HepG2 (cell line): ENCODE measurements at regions not wholly inside any gene's neighbourhood (a gene's known extent, or its start where the extent isn't known, plus 50 kb on each side); places are given as distances from the start of the nearest gene placed in this dataset.

Experiments used
- ATAC-seq: fragments of 200-7000 bp; cut with Tn5 transposase; 3 replicates; pipeline ENCODE4 v1.9.1; 2020; ENCODE audit warnings: mild to moderate bottlenecking, moderate library complexity
- BruUV-seq: library from RNA; stranded (reverse); fragments of 400-500 nt; replicated peaks from 2 replicates; lab custom pipeline; 2021; lab: Mats Ljungman, UMichigan
- CTCF ChIA-PET: fragments of 300-600 bp; formaldehyde crosslinking; extraction: SDS; loops from one replicate; lab custom pipeline; 2021; ENCODE audit warnings: low total read pairs, inconsistent platforms, low intra/inter-chr PET ratio; lab: Yijun Ruan, JAX
- POLR2A ChIA-PET: fragments of 350-600 bp; sonication (Branson Sonifier 250); formaldehyde crosslinking; loops from one replicate; lab custom pipeline; 2020; ENCODE audit warnings: antibody characterized with exemption, inconsistent platforms; lab: Yijun Ruan, JAX
- DNase-seq: peaks from one replicate; pipeline ENCODE4 v3.0.0-alpha.2; 2015; ENCODE audit warnings: low spot score
- FAIRE-seq: peaks from 3 replicates; lab custom pipeline; 2011; peaks lifted over from hg19 to GRCh38; lab: Jason Lieb, UNC
- H2AFZ ChIP-seq: one replicate; pipeline ENCODE4 v1.6.1; 2011; ENCODE audit warnings: low read length, inconsistent platforms
- H3K27ac ChIP-seq: fragments of 300-600 bp; 3 replicates; pipeline ENCODE4 v1.8.0; 2011; ENCODE audit warnings: mixed run types, mild to moderate bottlenecking, mixed read lengths, low read length, inconsistent platforms; ENCODE audit not compliant: insufficient read depth; ENCODE audit errors: extremely low read length
- H3K27me3 ChIP-seq, 2 experiments: fragments of 200-600 bp in 1 of 2; 2 replicates in 1 of 2; 3 replicates in 1 of 2; pipeline versions ENCODE4 v1.6.0 to v1.8.0; 2011; ENCODE audit warnings: low read length in 2 of 2, mild to moderate bottlenecking in 2 of 2, moderate library complexity in 2 of 2, inconsistent platforms in 1 of 2; ENCODE audit not compliant: insufficient read depth in 2 of 2, control insufficient read depth in 1 of 2
- H3K36me3 ChIP-seq, 2 experiments: fragments of 200-600 bp in 1 of 2; replicated peaks in 1 of 2; 2 replicates in 1 of 2; 3 replicates in 1 of 2; pipeline versions ENCODE4 v1.5.1 to v1.8.0; 2011; ENCODE audit warnings: low read length in 2 of 2, inconsistent platforms in 1 of 2; ENCODE audit not compliant: insufficient read depth in 2 of 2, control insufficient read depth in 1 of 2
- H3K4me1 ChIP-seq: 2 replicates; pipeline ENCODE4 v1.5.1; 2012; ENCODE audit warnings: low read length, inconsistent platforms; ENCODE audit not compliant: insufficient read depth
- H3K4me2 ChIP-seq: 2 replicates; pipeline ENCODE4 v1.6.0; 2011; ENCODE audit warnings: low read depth, low read length, inconsistent platforms
- H3K4me3 ChIP-seq, 3 experiments: fragments of 200-600 bp in 1 of 3; sonication (generic), shearing (Covaris generic) in 1 of 3; replicated peaks in 1 of 3; 2 replicates each; pipeline ENCODE4 v1.5.1; 2011 to 2016; ENCODE audit warnings: low read length in 3 of 3, inconsistent platforms in 2 of 3, low read depth in 2 of 3, mild to moderate bottlenecking in 2 of 3, control low read depth in 1 of 3, mixed read lengths in 1 of 3; ENCODE audit not compliant: insufficient read depth in 1 of 3
- H3K79me2 ChIP-seq: one replicate; pipeline ENCODE4 v1.6.1; 2011; ENCODE audit warnings: low read length, inconsistent platforms; ENCODE audit not compliant: insufficient read depth
- H3K9ac ChIP-seq: 2 replicates; pipeline ENCODE4 v1.6.0; 2011; ENCODE audit warnings: mild to moderate bottlenecking, low read depth, low read length, inconsistent platforms; ENCODE audit not compliant: insufficient read depth
- H3K9me3 ChIP-seq: 2 replicates; pipeline ENCODE4 v1.5.1; 2012; ENCODE audit warnings: mild to moderate bottlenecking, low read length
- H4K20me1 ChIP-seq: 2 replicates; pipeline ENCODE4 v1.6.0; 2011; ENCODE audit warnings: inconsistent platforms, mild to moderate bottlenecking, low read length, moderate library complexity; ENCODE audit not compliant: insufficient read depth
- ATF6 ChIP-seq: sonication (generic); formaldehyde crosslinking; conservative IDR thresholded peaks from 2 replicates; pipeline ENCODE4 v1.4.0; 2020; ENCODE audit warnings: missing genetic modification reagents
- LCORL ChIP-seq, 2 experiments: fragments of 450-650 bp in 1 of 2; sonication (generic) in 1 of 2; formaldehyde crosslinking in 1 of 2; IDR thresholded peaks; 2 replicates each; pipeline versions ENCODE4 v1.5.0 to v1.6.1; 2017 to 2020; ENCODE audit warnings: antibody characterized with exemption in 1 of 2, missing genetic modification reagents in 1 of 2
- RELA ChIP-seq: sonication (generic); formaldehyde crosslinking; IDR thresholded peaks from 2 replicates; pipeline ENCODE4 v1.4.0; 2020; ENCODE audit warnings: missing genetic modification reagents
- TBX3 ChIP-seq: fragments of 450-650 bp; IDR thresholded peaks from 2 replicates; pipeline ENCODE4 v1.6.1; 2017; ENCODE audit warnings: antibody characterized with exemption, mild to moderate bottlenecking, inconsistent platforms, borderline replicate concordance
- ZBED4 ChIP-seq: sonication (generic); formaldehyde crosslinking; IDR thresholded peaks from 2 replicates; pipeline ENCODE4 v1.4.0; 2020; ENCODE audit warnings: missing genetic modification reagents, borderline replicate concordance
- ZKSCAN8 ChIP-seq: IDR thresholded peaks from 2 replicates; pipeline ENCODE4 v1.6.1; 2016; ENCODE audit warnings: borderline replicate concordance, missing genetic modification reagents, missing compliant biosample characterization
- ZNF232 ChIP-seq: sonication (generic); formaldehyde crosslinking; IDR thresholded peaks from 2 replicates; pipeline ENCODE4 v1.4.0; 2020; ENCODE audit warnings: missing genetic modification reagents, borderline replicate concordance
- ZNF280B ChIP-seq: sonication (generic); formaldehyde crosslinking; IDR thresholded peaks from 2 replicates; pipeline ENCODE4 v1.5.0; 2020; ENCODE audit warnings: missing genetic modification reagents, mild to moderate bottlenecking, borderline replicate concordance
- ZNF782 ChIP-seq: sonication (generic); formaldehyde crosslinking; IDR thresholded peaks from 2 replicates; pipeline ENCODE4 v1.4.0; 2020; ENCODE audit warnings: missing genetic modification reagents, mild to moderate bottlenecking, borderline replicate concordance
- WGBS: methylation state at CpG from one replicate; pipeline ENCODE4 v1.1.6; 2017; ENCODE audit warnings: low lambda C conversion rate; 5-methylcytosine and 5-hydroxymethylcytosine counted together
- in situ Hi-C: cut with HindIII; loops from 2 replicates; pipeline ENCODE4 v1.10.0; 2017; ENCODE audit warnings: low pct_unique_long_range_greater_than_20kb; ENCODE audit not compliant: extremely low pct_ligation_motif_present
- intact Hi-C: fragments of 100-400 bp; cut with micrococcal nuclease; formaldehyde crosslinking; loops from one replicate; pipeline ENCODE4 v1.10.0; 2022; ENCODE audit not compliant: unreplicated experiment
- TF ChIP-seq, protein P1 (sequence below): IDR thresholded peaks from 2 replicates; pipeline ENCODE4 v1.6.1; 2016; ENCODE audit warnings: missing compliant biosample characterization, missing genetic modification reagents, borderline replicate concordance

- TF ChIP-seq ZNF280B (CRISPR knock-in tag) (no peak), ZNF782 (0 out of 2 replicates have a peak, but pooled peaks have one; percentile 29), TBX3 (no peak), RELA (no peak), LCORL (IDR thresholded peaks at IDR 0.05) (no peak), LCORL (CRISPR knock-in tag; IDR thresholded peaks at IDR 0.05) (0 out of 2 replicates have a peak, but pooled peaks have one; percentile 28)
Measured at GRCh38 chr10:78457804-78458482, 424.3 kb downstream of the RPS24 start (continued).

DNA sequence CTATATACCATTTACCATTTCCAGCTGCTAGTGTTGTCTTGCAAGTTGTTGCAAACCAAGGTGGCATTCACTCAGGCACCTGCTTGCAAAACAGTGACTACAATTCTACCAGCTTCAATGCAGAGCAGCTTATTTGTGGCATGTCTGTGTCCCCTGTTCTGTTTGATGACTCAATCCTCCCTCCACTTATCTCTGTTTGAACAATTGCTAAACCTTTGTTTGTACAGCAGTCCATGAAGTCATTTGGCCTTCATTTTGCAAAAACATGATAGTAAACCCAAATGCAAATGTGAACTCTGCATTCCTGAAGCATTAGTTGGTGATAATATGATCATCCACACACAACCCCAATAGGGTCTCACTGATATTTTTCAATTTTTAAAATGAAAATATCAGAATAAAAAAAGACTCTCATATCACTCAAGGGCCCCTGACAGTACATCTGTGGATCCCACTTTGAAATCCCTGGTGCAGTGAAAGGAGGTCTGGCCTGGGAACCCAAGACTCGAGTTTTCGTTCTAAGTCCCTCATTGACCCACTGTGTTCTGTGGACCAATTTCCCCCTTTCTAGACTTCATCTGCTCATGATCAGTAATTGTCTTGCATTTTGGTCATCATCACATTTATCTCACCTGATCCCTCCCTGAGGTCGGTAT, 425.4 kb downstream of the RPS24 start:
- no peaks in the 10 kb centered on the region for H3K9me3 ChIP-seq
- ChIA-PET CTCF (no interaction called here), POLR2A (interaction anchor here (0.7 to 4.3 kb wide), 17 partner anchors 11 to 698 kb away, joined by 3 to 34 read pairs (median 4); no protein-coding TSS in a partner anchor)
- H3K79me2 ChIP-seq, result no peaks in the 10 kb centered on the region
- ATAC-seq, result peak; percentile 97
- peak overlapping the region; percentile 56 for H3K4me2 ChIP-seq
- H3K36me3 ChIP-seq, result no peaks in the 10 kb centered on the region
- 35% methylated on average over 3 of the region's 3 CpGs for WGBS
- TSS peak; percentile 94 for BruUV-seq
- H3K4me3 ChIP-seq, result peak overlapping the region in 1 of 3 experiments; percentile 37; a peak in 1 of 6 replicates
- H4K20me1 ChIP-seq, result no peaks in the 10 kb centered on the region
- DNase-seq, result peak; percentile 99
- in situ Hi-C loops, result no loop called here
- no peaks in the 10 kb centered on the region for H3K27me3 ChIP-seq
- peak overlapping the region; percentile 97 for H3K27ac ChIP-seq
- peaks cover 72% of the 10 kb centered on the region for H3K4me1 ChIP-seq
- FAIRE-seq, result peak; percentile 100
- intact Hi-C loops, result loop anchor here (1.0 to 2.0 kb wide), 2 partner anchors 21 to 514 kb away; no protein-coding TSS in a partner anchor
- H2AFZ ChIP-seq, result no peak overlapping the region
- peak overlapping the region; percentile 68 for H3K9ac ChIP-seq
- TF ChIP-seq ZNF232 (no peak), ZBED4 (peak; percentile 92; the same call in 1 of the 2 replicates), RELA (no peak), ATF6 (CRISPR knock-in tag) (no peak), ZKSCAN8 (CRISPR knock-in tag) (peak; percentile 96)
- TF ChIP-seq, protein P1, sequence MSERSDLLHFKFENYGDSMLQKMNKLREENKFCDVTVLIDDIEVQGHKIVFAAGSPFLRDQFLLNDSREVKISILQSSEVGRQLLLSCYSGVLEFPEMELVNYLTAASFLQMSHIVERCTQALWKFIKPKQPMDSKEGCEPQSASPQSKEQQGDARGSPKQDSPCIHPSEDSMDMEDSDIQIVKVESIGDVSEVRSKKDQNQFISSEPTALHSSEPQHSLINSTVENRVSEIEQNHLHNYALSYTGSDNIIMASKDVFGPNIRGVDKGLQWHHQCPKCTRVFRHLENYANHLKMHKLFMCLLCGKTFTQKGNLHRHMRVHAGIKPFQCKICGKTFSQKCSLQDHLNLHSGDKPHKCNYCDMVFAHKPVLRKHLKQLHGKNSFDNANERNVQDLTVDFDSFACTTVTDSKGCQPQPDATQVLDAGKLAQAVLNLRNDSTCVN (CRISPR knock-in tag), result no peak
